Lower lobe of right lung (tissue), 2 donors: ENCODE measurements at regions not wholly inside any gene's neighbourhood (a gene's known extent, or its start where the extent isn't known, plus 50 kb on each side); places are given as distances from the start of the nearest gene placed in this dataset.

Source experiments
- ATAC-seq, 2 donors: fragments of 200-7000 bp; cut with Tn5 transposase; one replicate each; pipeline ENCODE4 v1.9.1; 2020 to 2022; ENCODE audit warnings: mild to moderate bottlenecking in 2 of 2, moderate library complexity in 2 of 2
- DNase-seq: peaks from one replicate; pipeline ENCODE4 v3.0.0-alpha.2; 2020
- H3K27ac ChIP-seq: fragments of 200-600 bp; one replicate; pipeline ENCODE4 v1.8.0; 2022
- H3K27me3 ChIP-seq: fragments of 200-600 bp; one replicate; pipeline ENCODE4 v1.8.0; 2022; ENCODE audit warnings: low read depth
- H3K36me3 ChIP-seq: fragments of 200-600 bp; one replicate; pipeline ENCODE4 v1.8.0; 2022; ENCODE audit warnings: mild to moderate bottlenecking
- H3K4me1 ChIP-seq: fragments of 200-600 bp; one replicate; pipeline ENCODE4 v1.8.0; 2022
- H3K4me3 ChIP-seq: fragments of 200-600 bp; one replicate; pipeline ENCODE4 v1.8.0; 2022; ENCODE audit warnings: mild to moderate bottlenecking
- H3K9me3 ChIP-seq: fragments of 200-600 bp; one replicate; pipeline ENCODE4 v1.8.0; 2022
- CTCF ChIP-seq: fragments of 200-600 bp; IDR thresholded peaks from one replicate; pipeline ENCODE4 v1.8.0; 2022; ENCODE audit warnings: antibody characterized with exemption, mild to moderate bottlenecking
- intact Hi-C: fragments of 100-400 bp; cut with DNase I; formaldehyde crosslinking; loops from one replicate; pipeline ENCODE4 v1.11.0; 2022
- donor health status: DM: no; HTN: yes; CAD: no; lungs with severe emphysema.

- Histone ChIP-seq H3K4me3 (no peak overlapping the region), H3K9me3 (no peaks in the 10 kb centered on the region), H3K27me3 (no peaks in the 10 kb centered on the region), H3K36me3 (no peaks in the 10 kb centered on the region), H3K4me1 (no peaks in the 10 kb centered on the region), H3K27ac (no peak overlapping the region)
- no peak for TF ChIP-seq CTCF
- DNase-seq (no peak), ATAC-seq (no peak)
- intact Hi-C loops = no loop called here
Measured at GRCh38 chr3:137938876-137939275, 71.1 kb upstream of the CLDN18 start.

GRCh38 chr3:137944593-137944992, 65.4 kb upstream of the CLDN18 start:
- H3K36me3 ChIP-seq = no peaks in the 10 kb centered on the region
- H3K27ac ChIP-seq = no peak overlapping the region
- ATAC-seq = no peak
- H3K27me3 ChIP-seq = no peaks in the 10 kb centered on the region
- H3K4me1 ChIP-seq = no peaks in the 10 kb centered on the region
- no peak overlapping the region for H3K4me3 ChIP-seq
- H3K9me3 ChIP-seq = no peaks in the 10 kb centered on the region
- DNase-seq = no peak
- no peak for TF ChIP-seq CTCF
- intact Hi-C loops = no loop called here

GRCh38 chr3:137946356-137946973, 63.5 kb upstream of the CLDN18 start:
- DNase-seq = peak; percentile 72
- peak; percentile 71 for TF ChIP-seq CTCF
- Histone ChIP-seq H3K36me3 (no peaks in the 10 kb centered on the region), H3K4me3 (no peak overlapping the region), H3K9me3 (no peaks in the 10 kb centered on the region), H3K27me3 (no peaks in the 10 kb centered on the region), H3K4me1 (no peaks in the 10 kb centered on the region), H3K27ac (no peak overlapping the region)
- ATAC-seq = peak; percentile 44 to 72
- intact Hi-C loops = no loop called here

GRCh38 chr3:137947117-137947516, 62.8 kb upstream of the CLDN18 start:
- Histone ChIP-seq H3K4me1 (no peaks in the 10 kb centered on the region), H3K27ac (no peak overlapping the region), H3K27me3 (no peaks in the 10 kb centered on the region), H3K4me3 (no peak overlapping the region), H3K36me3 (no peaks in the 10 kb centered on the region), H3K9me3 (no peaks in the 10 kb centered on the region)
- no peak for DNase-seq
- intact Hi-C loops = no loop called here
- TF ChIP-seq CTCF = no peak
- ATAC-seq = no peak

DNA sequence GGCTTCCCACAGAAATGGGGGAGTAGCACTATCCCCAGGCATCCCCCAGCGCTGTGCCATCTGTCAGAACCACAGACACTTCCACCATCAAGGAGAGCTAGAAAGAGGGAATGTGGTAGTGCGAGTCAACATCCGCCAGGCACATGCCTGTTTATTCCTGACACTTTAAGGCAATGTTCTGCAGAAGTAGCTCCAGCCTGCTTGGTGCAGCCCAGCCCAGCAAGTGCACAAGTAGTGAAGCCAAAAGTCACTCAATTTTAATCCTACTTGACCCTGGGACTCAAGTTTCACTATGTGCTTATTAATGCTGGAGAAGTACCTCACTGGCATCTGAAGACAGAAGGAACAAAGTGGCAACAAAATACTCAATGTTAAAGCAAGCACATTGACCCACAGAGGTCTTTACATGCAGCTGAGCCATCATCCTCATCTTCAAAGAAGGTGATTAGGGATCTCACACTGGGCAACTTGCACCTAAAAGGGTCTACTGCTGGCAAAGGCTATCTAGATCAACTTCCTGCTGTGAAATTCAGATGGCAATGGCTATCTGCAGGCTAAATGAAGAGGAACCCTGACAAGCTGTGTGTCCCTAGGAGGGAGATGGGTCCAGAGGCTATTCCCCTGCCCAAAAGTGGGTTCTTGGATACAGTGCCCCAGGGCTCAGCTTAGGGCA, 61.4 kb upstream of the CLDN18 start:
- Histone ChIP-seq H3K4me3 (no peak overlapping the region), H3K4me1 (no peaks in the 10 kb centered on the region), H3K27ac (no peak overlapping the region), H3K27me3 (no peaks in the 10 kb centered on the region), H3K9me3 (no peaks in the 10 kb centered on the region), H3K36me3 (no peaks in the 10 kb centered on the region)
- no peak for DNase-seq
- intact Hi-C loops = no loop called here
- no peak for TF ChIP-seq CTCF
- ATAC-seq = peak in 1 of 2 donors; percentile 29
